HFF-Myc (cell line): ENCODE measurements at regions not wholly inside any gene's neighbourhood (a gene's known extent, or its start where the extent isn't known, plus 50 kb on each side); places are given as distances from the start of the nearest gene placed in this dataset.

Experiments
- DNase-seq: peaks from one replicate; pipeline ENCODE4 v3.0.0-alpha.2; 2011; ENCODE audit warnings: low read depth; ENCODE audit errors: extremely low read depth
- H3K4me3 ChIP-seq: replicated peaks from 2 replicates; pipeline ENCODE4 v1.5.1; 2011; ENCODE audit warnings: low read depth, mild to moderate bottlenecking, control low read depth, low read length
- CTCF ChIP-seq: IDR thresholded peaks from 2 replicates; pipeline ENCODE4 v1.5.1; 2012; ENCODE audit warnings: mild to moderate bottlenecking, low read depth, low read length, control low read depth; ENCODE audit errors: missing control alignments

DNA sequence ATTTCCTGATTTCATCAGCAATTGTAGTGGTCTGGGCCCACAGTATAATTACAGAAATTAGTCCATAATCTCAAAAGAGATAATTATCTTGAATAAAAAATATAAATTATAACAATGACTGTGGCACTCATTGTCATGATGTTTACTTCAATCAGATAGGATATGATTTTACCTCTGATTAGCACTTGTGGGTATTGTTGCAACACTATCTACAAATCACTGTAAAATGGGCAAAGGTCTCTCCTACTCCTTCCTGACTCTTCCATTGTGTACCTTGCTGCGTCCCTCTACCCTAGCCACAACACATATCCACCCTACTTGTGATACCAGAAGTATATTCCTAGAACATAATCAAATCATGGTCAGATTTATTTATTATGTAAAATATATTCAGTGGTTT lies 200.9 kb upstream of the TRIB2 start:
- no peak for TF ChIP-seq CTCF
- no peak overlapping the region for H3K4me3 ChIP-seq
- no peak for DNase-seq

DNA sequence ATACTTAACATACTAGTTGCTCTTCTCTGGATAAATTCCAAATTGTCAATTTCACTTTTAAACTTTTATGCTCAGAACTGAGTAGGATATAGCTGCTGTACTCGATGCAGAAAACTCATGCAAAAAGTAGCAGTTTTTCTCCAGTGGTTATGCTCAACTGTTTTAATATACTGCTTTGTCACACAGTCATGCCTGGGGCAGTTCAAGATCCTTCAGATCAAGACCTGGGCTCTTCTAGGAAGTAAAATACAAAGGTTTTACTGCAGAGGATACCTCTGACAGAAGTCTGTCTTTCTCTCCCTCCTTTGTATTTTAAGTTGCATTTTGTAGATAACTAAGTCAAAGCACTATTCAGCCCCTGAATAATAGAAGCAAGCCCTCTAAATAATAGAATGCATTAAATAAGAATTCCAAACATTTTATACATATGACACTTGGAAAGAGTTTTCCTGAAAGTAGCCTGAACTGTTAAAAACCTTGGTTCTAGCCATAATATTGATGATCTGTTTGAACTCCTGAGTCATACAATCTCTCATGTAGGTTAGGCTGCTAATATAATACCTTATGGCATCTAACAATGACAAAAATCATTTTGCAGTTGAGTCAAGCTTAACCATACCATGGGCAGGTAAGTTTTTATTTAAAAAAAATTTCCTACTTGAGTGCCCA lies 183.3 kb upstream of the TRIB2 start:
- H3K4me3 ChIP-seq: no peak overlapping the region
- no peak for DNase-seq
- no peak for TF ChIP-seq CTCF

- H3K4me3 ChIP-seq: no peak overlapping the region
- peak; percentile 90 for DNase-seq
- no peak for TF ChIP-seq CTCF
Observed at GRCh38 chr2:12534646-12535263, 182.0 kb upstream of the TRIB2 start.

GRCh38 chr2:12536976-12537375 lies 179.8 kb upstream of the TRIB2 start:
- no peak for TF ChIP-seq CTCF
- no peak for DNase-seq
- no peak overlapping the region for H3K4me3 ChIP-seq

GRCh38 chr2:12538138-12538694 lies 178.5 kb upstream of the TRIB2 start:
- no peak overlapping the region for H3K4me3 ChIP-seq
- no peak for DNase-seq
- TF ChIP-seq CTCF: no peak

DNA sequence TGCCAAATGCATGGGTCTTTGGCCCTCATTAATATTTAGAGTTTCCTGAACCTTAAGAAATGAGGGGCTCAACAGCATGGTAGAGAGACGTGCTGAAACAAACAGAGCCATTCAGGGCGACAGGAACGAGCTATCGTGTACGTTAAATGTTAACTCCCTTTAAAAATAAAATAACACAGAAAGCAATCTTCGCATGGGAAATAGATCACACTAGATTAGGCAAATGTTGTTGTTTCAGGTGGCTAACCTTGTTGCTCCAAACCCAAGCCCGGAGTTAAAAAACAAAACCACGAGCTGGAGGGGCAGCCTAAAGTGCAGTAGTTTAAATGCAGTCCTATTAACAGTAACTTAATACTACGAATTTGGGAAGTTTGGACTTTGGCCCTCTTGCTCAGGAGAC lies 177.4 kb upstream of the TRIB2 start:
- DNase-seq: no peak
- H3K4me3 ChIP-seq: no peak overlapping the region
- TF ChIP-seq CTCF: no peak
